Endothelial cell of umbilical vein (primary cell): ENCODE measurements at regions not wholly inside any gene's neighbourhood (a gene's known extent, or its start where the extent isn't known, plus 50 kb on each side); places are given as distances from the start of the nearest gene placed in this dataset.
A peak's percentile ranks its signal among the peaks of the same experiment; 100 is the strongest.

Source experiments
- BruUV-seq: library from RNA; stranded (reverse); fragments of 400-500 nt; replicated peaks from 2 replicates; lab custom pipeline; 2021; lab: Mats Ljungman, UMichigan
- CTCF ChIA-PET: fragments of 300-600, 350-600 bp; sonication (Branson Sonifier 250); formaldehyde crosslinking; loops from one replicate; lab custom pipeline; 2021; ENCODE audit warnings: antibody characterized with exemption, inconsistent platforms; lab: Charles Lee
- POLR2A ChIA-PET: fragments of 300-600, 350-600 bp; sonication (Branson Sonifier 250); formaldehyde crosslinking; loops from one replicate; lab custom pipeline; 2021; ENCODE audit warnings: antibody characterized with exemption, inconsistent platforms; lab: Charles Lee
- DNase-seq: peaks from one replicate; pipeline ENCODE4 v3.0.0-alpha.2; 2011; ENCODE audit warnings: low read depth, low spot score
- FAIRE-seq: peaks from 2 replicates; lab custom pipeline; 2011; peaks lifted over from hg19 to GRCh38; lab: Jason Lieb, UNC
- H2AFZ ChIP-seq: 2 replicates; pipeline ENCODE4 v1.6.0; 2012; ENCODE audit warnings: low read depth, low read length, control low read depth, inconsistent platforms
- H3K27ac ChIP-seq: 2 replicates; pipeline ENCODE4 v1.5.1; 2011; ENCODE audit warnings: low read depth, mild to moderate bottlenecking, control low read depth, low read length, moderate library complexity; ENCODE audit not compliant: insufficient read depth
- H3K27me3 ChIP-seq, 2 experiments: 2 replicates each; pipeline versions ENCODE4 v1.6.0 to v1.6.1; 2011; ENCODE audit warnings: low read length in 2 of 2, mixed read lengths in 1 of 2; ENCODE audit not compliant: control insufficient read depth in 2 of 2, insufficient read depth in 2 of 2
- H3K36me3 ChIP-seq, 2 experiments: 2 replicates in 1 of 2; 3 replicates in 1 of 2; pipeline ENCODE4 v1.5.1; 2011; ENCODE audit warnings: low read length in 2 of 2, mild to moderate bottlenecking in 1 of 2, moderate library complexity in 1 of 2; ENCODE audit not compliant: control insufficient read depth in 2 of 2, insufficient read depth in 2 of 2; ENCODE audit errors: extremely low read depth in 1 of 2
- H3K4me1 ChIP-seq: 3 replicates; pipeline ENCODE4 v1.5.1; 2011; ENCODE audit warnings: mild to moderate bottlenecking, low read length; ENCODE audit not compliant: control insufficient read depth, insufficient read depth; ENCODE audit errors: extremely low read depth
- H3K4me2 ChIP-seq: 2 replicates; pipeline ENCODE4 v1.6.1; 2011; ENCODE audit warnings: low read length, control low read depth, mixed read lengths; ENCODE audit not compliant: insufficient read depth
- H3K4me3 ChIP-seq, 3 experiments: fragments of 200-600 bp in 1 of 3; sonication (generic), shearing (Covaris generic) in 1 of 3; replicated peaks in 1 of 3; 2 replicates each; pipeline ENCODE4 v1.5.1; 2011 to 2016; ENCODE audit warnings: control low read depth in 3 of 3, low read length in 3 of 3, mild to moderate bottlenecking in 2 of 3, inconsistent platforms in 1 of 3, low read depth in 1 of 3, moderate library complexity in 1 of 3; ENCODE audit not compliant: insufficient read depth in 1 of 3
- H3K79me2 ChIP-seq: 2 replicates; pipeline ENCODE4 v1.6.0; 2012; ENCODE audit warnings: low read length, inconsistent platforms; ENCODE audit not compliant: control insufficient read depth, insufficient read depth
- H3K9ac ChIP-seq: replicated peaks from 2 replicates; pipeline ENCODE3; 2011; ENCODE audit warnings: low read length, control low read depth; ENCODE audit not compliant: insufficient read depth; ENCODE audit errors: extremely low read depth
- H3K9me1 ChIP-seq: replicated peaks from 3 replicates; pipeline ENCODE4 v1.6.0; 2011; ENCODE audit warnings: mild to moderate bottlenecking, low read length; ENCODE audit not compliant: control insufficient read depth, insufficient read depth; ENCODE audit errors: extremely low read depth
- H3K9me3 ChIP-seq: replicated peaks from 2 replicates; pipeline ENCODE4 v1.5.1; 2012; ENCODE audit warnings: low read length, inconsistent platforms; ENCODE audit not compliant: control insufficient read depth, insufficient read depth
- H4K20me1 ChIP-seq: replicated peaks from 2 replicates; pipeline ENCODE3; 2011; ENCODE audit warnings: mild to moderate bottlenecking, low read length; ENCODE audit not compliant: control insufficient read depth, insufficient read depth; ENCODE audit errors: extremely low read depth
- CTCF ChIP-seq, 2 donors: IDR thresholded peaks; 1 replicate in 1 of 2; 2 replicates in 1 of 2; pipeline ENCODE4 v1.5.1; 2011; ENCODE audit warnings: low read length in 2 of 2, mild to moderate bottlenecking in 2 of 2, moderate library complexity in 2 of 2, control low read depth in 1 of 2, inconsistent platforms in 1 of 2, low read depth in 1 of 2; ENCODE audit not compliant: insufficient read depth in 1 of 2; ENCODE audit errors: extremely low read depth in 1 of 2
- EZH2 ChIP-seq: IDR thresholded peaks from 2 replicates; pipeline ENCODE4 v1.6.1; 2012; ENCODE audit warnings: borderline replicate concordance, low read depth, mild to moderate bottlenecking, moderate library complexity, low read length, inconsistent platforms; ENCODE audit not compliant: severe bottlenecking
- FOS ChIP-seq: IDR thresholded peaks from 2 replicates; pipeline ENCODE4 v1.6.1; 2011; ENCODE audit warnings: mild to moderate bottlenecking, low read length, moderate library complexity, borderline replicate concordance; ENCODE audit not compliant: insufficient read depth
- GATA2 ChIP-seq: IDR thresholded peaks from 2 replicates; pipeline ENCODE4 v1.7.0; 2011; ENCODE audit warnings: low read depth, mild to moderate bottlenecking, moderate library complexity, mixed read lengths, low read length; ENCODE audit not compliant: insufficient read length, insufficient read depth
- MAX ChIP-seq: IDR thresholded peaks from 2 replicates; pipeline ENCODE4 v1.6.1; 2011; ENCODE audit not compliant: insufficient read depth, insufficient read length
- MYC ChIP-seq: IDR thresholded peaks from one replicate; pipeline ENCODE4 v1.6.1; 2011; ENCODE audit warnings: mild to moderate bottlenecking, low read depth, low read length
- POLR2AphosphoS5 ChIP-seq: IDR thresholded peaks from 2 replicates; pipeline ENCODE4 v1.6.1; 2012; ENCODE audit warnings: low read depth, mild to moderate bottlenecking, control low read depth, low read length, moderate library complexity; ENCODE audit not compliant: insufficient read depth
- dilution Hi-C: fragments of 300-500 bp; cut with MboI; formaldehyde crosslinking; loops from one replicate; pipeline ENCODE4 v1.15.0; 2019; ENCODE audit warnings: low sequenced_read_pairs; ENCODE audit not compliant: extremely low pct_ligation_motif_present
- intact Hi-C: fragments of 100-400 bp; cut with micrococcal nuclease; formaldehyde crosslinking; loops from one replicate; pipeline ENCODE4 v1.10.0; 2022

- CTCF ChIA-PET = interaction anchor here (1.2 to 4.5 kb wide), 4 partner anchors 63 to 1621 kb away, joined by 3 to 39 read pairs (median 4); no protein-coding TSS in a partner anchor
- intact Hi-C loops = no loop called here
- H3K4me2 ChIP-seq = no peak overlapping the region
Observed at GRCh38 chr19:32287086-32287485, 58.3 kb upstream of the ZNF507 start.

GRCh38 chr19:32287811-32288227, 57.6 kb upstream of the ZNF507 start:
- no peaks in the 10 kb centered on the region for H3K79me2 ChIP-seq
- no peak overlapping the region for H3K27ac ChIP-seq
- no peaks in the 10 kb centered on the region for H3K4me1 ChIP-seq
- no peak overlapping the region for H3K4me2 ChIP-seq
- no peak overlapping the region for H3K4me3 ChIP-seq
- H3K27me3 ChIP-seq = peaks cover 0 to 2% of the 10 kb centered on the region in 2 experiments
- FAIRE-seq (peak; percentile 74), DNase-seq (peak; percentile 43)
- H2AFZ ChIP-seq = no peak overlapping the region
- TF ChIP-seq CTCF (IDR thresholded peaks at IDR 0.05; ENCODE audit: extremely low read depth in 1 of 2, insufficient read depth in 1 of 2, low read depth in 1 of 2, low read length in 2 of 2) (peak; percentile 18 to 52), POLR2AphosphoS5 (no peak)
- intact Hi-C loops = loop anchor here (1.0 kb wide), 1 partner anchor 282 kb away; no protein-coding TSS in a partner anchor
- no peak overlapping the region for H3K9ac ChIP-seq
- no TSS peak for BruUV-seq
- H4K20me1 ChIP-seq = no peaks in the 10 kb centered on the region
- no peaks in the 10 kb centered on the region for H3K9me1 ChIP-seq
- ChIA-PET POLR2A (no interaction called here), CTCF (interaction anchor here (1.2 to 4.5 kb wide), 5 partner anchors 11 to 1622 kb away, joined by 3 to 39 read pairs (median 3); no protein-coding TSS in a partner anchor)
- no peaks in the 10 kb centered on the region for H3K36me3 ChIP-seq
- no peaks in the 10 kb centered on the region for H3K9me3 ChIP-seq
- dilution Hi-C loops = no loop called here

More at GRCh38 chr19:32287086-32287485, 58.3 kb upstream of the ZNF507 start:
- H3K27me3 ChIP-seq = peaks cover 0 to 2% of the 10 kb centered on the region in 2 experiments
- H3K36me3 ChIP-seq = no peaks in the 10 kb centered on the region
- no peaks in the 10 kb centered on the region for H3K9me1 ChIP-seq
- H3K4me3 ChIP-seq = no peak overlapping the region
- FAIRE-seq (no peak), DNase-seq (no peak)
- H2AFZ ChIP-seq = no peak overlapping the region
- no peak overlapping the region for H3K27ac ChIP-seq
- H3K4me1 ChIP-seq = no peaks in the 10 kb centered on the region
- TF ChIP-seq MYC = no peak
- TF ChIP-seq FOS = no peak
- no peak for TF ChIP-seq EZH2
- TF ChIP-seq GATA2 = no peak
- TF ChIP-seq MAX = no peak
- dilution Hi-C loops = no loop called here
- H3K9me3 ChIP-seq = no peaks in the 10 kb centered on the region
- no TSS peak for BruUV-seq
- POLR2A ChIA-PET = no interaction called here
- H3K79me2 ChIP-seq = no peaks in the 10 kb centered on the region
- H3K9ac ChIP-seq = no peak overlapping the region
- no peaks in the 10 kb centered on the region for H4K20me1 ChIP-seq
